KMS-11 (cell line): ENCODE measurements at regions not wholly inside any gene's neighbourhood (a gene's known extent, or its start where the extent isn't known, plus 50 kb on each side); places are given as distances from the start of the nearest gene placed in this dataset.

Experiments
- H2AFZ ChIP-seq: fragments of 200-600 bp; sonication (generic); 2 replicates; pipeline ENCODE4 v1.6.1; 2016; ENCODE audit warnings: antibody characterized with exemption, mixed run types, low read depth
- H3K27ac ChIP-seq: fragments of 200-600 bp; sonication (generic); 2 replicates; pipeline ENCODE4 v1.6.1; 2016; ENCODE audit warnings: mild to moderate bottlenecking, mixed run types
- H3K27me3 ChIP-seq: fragments of 200-600 bp; sonication (generic); 2 replicates; pipeline ENCODE4 v1.6.1; 2017; ENCODE audit warnings: mild to moderate bottlenecking, low read depth, mixed run types, moderate library complexity; ENCODE audit not compliant: insufficient read depth
- H3K36me3 ChIP-seq: fragments of 200-600 bp; sonication (generic); 2 replicates; pipeline ENCODE4 v1.6.1; 2017; ENCODE audit warnings: mild to moderate bottlenecking, mixed run types; ENCODE audit not compliant: insufficient read depth
- H3K4me1 ChIP-seq: fragments of 200-600 bp; sonication (generic); 2 replicates; pipeline ENCODE4 v1.6.1; 2016; ENCODE audit warnings: mild to moderate bottlenecking, low read depth, mixed run types; ENCODE audit not compliant: poor library complexity, severe bottlenecking
- H3K4me2 ChIP-seq: fragments of 200-600 bp; sonication (generic); 2 replicates; pipeline ENCODE4 v1.7.0; 2016; ENCODE audit warnings: mild to moderate bottlenecking, mixed run types
- H3K4me3 ChIP-seq: fragments of 200-600 bp; sonication (generic); IDR thresholded peaks from 2 replicates; pipeline ENCODE4 v1.6.1; 2017; ENCODE audit warnings: low read depth, low read length, mixed read lengths; ENCODE audit not compliant: insufficient read depth
- H3K79me2 ChIP-seq: fragments of 200-600 bp; sonication (generic); 2 replicates; pipeline ENCODE4 v1.6.1; 2016; ENCODE audit warnings: low read depth, mixed run types; ENCODE audit not compliant: insufficient read depth
- H3K9ac ChIP-seq: fragments of 200-600 bp; sonication (generic); 2 replicates; pipeline ENCODE4 v1.6.1; 2016; ENCODE audit warnings: mild to moderate bottlenecking, mixed run types
- H4K20me1 ChIP-seq: fragments of 200-600 bp; sonication (generic); 2 replicates; pipeline ENCODE4 v1.6.1; 2016; ENCODE audit warnings: mild to moderate bottlenecking, mixed run types; ENCODE audit not compliant: insufficient read depth
- CTCF ChIP-seq: fragments of 200-600 bp; sonication (generic); conservative IDR thresholded peaks from 2 replicates; pipeline ENCODE4 v1.6.1; 2017; ENCODE audit warnings: low read depth, mild to moderate bottlenecking, antibody characterized with exemption, low read length, moderate library complexity, mixed read lengths

GRCh38 chr2:82501217-82501616, 1957.9 kb downstream of the SUCLG1 start:
- Histone ChIP-seq H3K79me2 (no peaks in the 10 kb centered on the region), H4K20me1 (no peaks in the 10 kb centered on the region), H3K27ac (no peak overlapping the region), H3K27me3 (no peaks in the 10 kb centered on the region), H3K4me3 (no peak overlapping the region), H3K4me2 (no peak overlapping the region), H3K9ac (no peak overlapping the region), H3K36me3 (no peaks in the 10 kb centered on the region), H3K4me1 (no peaks in the 10 kb centered on the region), H2AFZ (no peak overlapping the region)
- no peak for TF ChIP-seq CTCF

- Histone ChIP-seq H4K20me1 (no peaks in the 10 kb centered on the region), H2AFZ (no peak overlapping the region), H3K79me2 (no peaks in the 10 kb centered on the region), H3K27me3 (no peaks in the 10 kb centered on the region), H3K4me1 (no peaks in the 10 kb centered on the region), H3K9ac (no peak overlapping the region), H3K36me3 (no peaks in the 10 kb centered on the region), H3K27ac (no peak overlapping the region), H3K4me2 (no peak overlapping the region), H3K4me3 (no peak overlapping the region)
- no peak for TF ChIP-seq CTCF
These were observed 1960.2 kb downstream of the SUCLG1 start for GRCh38 chr2:82498777-82499443.

GRCh38 chr2:82494739-82495138, 1964.3 kb downstream of the SUCLG1 start:
- Histone ChIP-seq H3K9ac (no peak overlapping the region), H3K27ac (no peak overlapping the region), H3K4me2 (no peak overlapping the region), H2AFZ (no peak overlapping the region), H3K79me2 (no peaks in the 10 kb centered on the region), H3K4me1 (no peaks in the 10 kb centered on the region), H3K27me3 (no peaks in the 10 kb centered on the region), H3K36me3 (no peaks in the 10 kb centered on the region), H4K20me1 (no peaks in the 10 kb centered on the region), H3K4me3 (no peak overlapping the region)
- TF ChIP-seq CTCF, result no peak

- no peak overlapping the region for H3K4me2 ChIP-seq
- H3K27ac ChIP-seq, result no peak overlapping the region
- H3K4me3 ChIP-seq, result no peak overlapping the region
These were observed 1967.5 kb downstream of the SUCLG1 start for GRCh38 chr2:82491591-82491990.

More at GRCh38 chr2:82491591-82491990, 1967.5 kb downstream of the SUCLG1 start:
- Histone ChIP-seq H4K20me1 (no peaks in the 10 kb centered on the region), H3K36me3 (no peaks in the 10 kb centered on the region), H3K27me3 (no peaks in the 10 kb centered on the region), H3K79me2 (no peaks in the 10 kb centered on the region), H3K4me1 (no peaks in the 10 kb centered on the region), H3K9ac (no peak overlapping the region), H2AFZ (no peak overlapping the region)
- no peak for TF ChIP-seq CTCF
